ENCODE measurements at regions not wholly inside any gene's neighbourhood (a gene's known extent, or its start where the extent isn't known, plus 50 kb on each side); places are given as distances from the start of the nearest gene placed in this dataset.
"Not testable (repeated sequence)": the region's sequence is repeated elsewhere in the genome, so short reads cannot be mapped to it uniquely, and the experiment has no call there.

- DNase-seq (ENCODE audit: low spot score): not testable (repeated sequence)
These were observed 103.6 kb upstream of the NUDT6 start for GRCh38 chr4:123026015-123026414.

DNA sequence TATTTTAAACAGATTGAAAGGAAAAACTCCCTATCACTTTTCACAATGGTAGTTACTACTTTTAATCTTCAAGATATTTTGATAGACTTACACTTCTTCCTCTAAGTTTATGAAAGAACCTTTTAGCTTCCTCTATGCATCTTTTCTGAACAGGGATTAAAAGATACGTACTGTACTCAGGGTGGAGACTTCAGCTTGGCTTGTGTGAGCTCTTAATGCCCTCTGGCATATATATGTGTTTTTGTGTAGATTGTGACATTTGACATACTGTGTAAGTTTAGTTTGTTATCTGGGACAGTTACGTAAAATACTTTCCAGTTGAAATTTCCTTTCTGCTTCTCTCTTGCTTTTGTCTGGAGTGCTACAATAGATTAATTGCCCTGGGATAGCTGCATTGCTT, 109.3 kb upstream of the NUDT6 start:
- no peak for DNase-seq (ENCODE audit: low spot score)

DNA sequence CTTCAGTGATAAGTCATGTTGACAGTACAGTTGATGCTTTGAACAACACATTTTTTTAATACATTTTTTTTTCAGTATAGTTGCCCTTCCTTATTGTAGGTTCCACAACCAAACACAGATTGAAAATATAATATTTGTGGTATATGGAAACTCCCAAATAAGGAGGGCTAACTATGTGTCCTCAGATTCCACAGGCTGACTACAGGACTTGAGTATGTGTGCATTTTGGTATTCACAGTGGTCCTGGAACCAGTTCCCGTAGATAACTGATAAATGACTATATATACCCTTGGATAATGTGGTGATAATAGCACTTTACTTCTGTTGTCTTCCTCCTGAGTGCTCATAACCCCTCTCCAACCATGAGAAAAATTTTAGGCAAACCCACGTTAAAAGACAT, 111.6 kb upstream of the NUDT6 start:
- no peak for DNase-seq (ENCODE audit: low spot score)

DNA sequence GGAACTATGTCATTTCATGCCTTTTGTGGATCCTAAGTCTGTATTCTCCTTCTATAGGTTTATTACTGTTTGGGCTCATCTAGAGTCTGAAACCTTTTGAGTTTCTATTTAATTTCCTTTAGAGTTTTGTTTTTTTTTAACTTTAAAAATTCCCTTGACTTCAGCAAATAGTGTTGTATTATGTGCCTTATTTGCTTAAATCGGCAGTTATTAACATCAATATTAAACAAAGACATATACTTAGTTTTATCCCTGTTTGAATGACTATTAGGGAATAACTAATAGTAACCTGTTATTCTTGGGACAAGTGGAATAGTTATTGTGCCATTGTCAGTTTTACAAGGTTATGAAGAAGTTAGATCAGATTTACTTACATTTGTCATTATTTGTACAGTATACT, 112.8 kb upstream of the NUDT6 start:
- DNase-seq (ENCODE audit: low spot score): no peak

- no peak for DNase-seq (ENCODE audit: low spot score)
These were observed 115.4 kb upstream of the NUDT6 start for GRCh38 chr4:123037804-123038203.

DNA sequence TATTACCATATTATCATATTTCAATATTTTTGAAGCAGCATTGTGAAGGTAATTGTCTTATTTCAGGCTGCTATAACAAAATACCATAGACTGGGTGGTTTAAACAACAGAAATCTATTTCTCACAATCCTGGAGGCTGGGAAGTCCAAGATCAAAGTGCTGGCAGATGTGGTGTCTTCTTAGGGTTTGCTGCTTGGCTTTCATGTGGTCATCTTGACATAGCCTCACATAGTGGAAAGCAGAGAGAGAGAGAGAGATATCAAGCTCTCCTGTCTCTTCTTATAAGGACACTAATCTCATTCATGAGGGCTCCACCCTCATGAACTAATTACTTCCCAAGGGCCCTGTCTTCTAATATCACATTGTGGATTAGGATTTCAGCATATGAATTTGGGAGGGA, 119.7 kb upstream of the NUDT6 start:
- DNase-seq (ENCODE audit: low spot score): no peak

GRCh38 chr4:123043013-123043412, 120.6 kb upstream of the NUDT6 start:
- DNase-seq (ENCODE audit: low spot score): no peak

DNA sequence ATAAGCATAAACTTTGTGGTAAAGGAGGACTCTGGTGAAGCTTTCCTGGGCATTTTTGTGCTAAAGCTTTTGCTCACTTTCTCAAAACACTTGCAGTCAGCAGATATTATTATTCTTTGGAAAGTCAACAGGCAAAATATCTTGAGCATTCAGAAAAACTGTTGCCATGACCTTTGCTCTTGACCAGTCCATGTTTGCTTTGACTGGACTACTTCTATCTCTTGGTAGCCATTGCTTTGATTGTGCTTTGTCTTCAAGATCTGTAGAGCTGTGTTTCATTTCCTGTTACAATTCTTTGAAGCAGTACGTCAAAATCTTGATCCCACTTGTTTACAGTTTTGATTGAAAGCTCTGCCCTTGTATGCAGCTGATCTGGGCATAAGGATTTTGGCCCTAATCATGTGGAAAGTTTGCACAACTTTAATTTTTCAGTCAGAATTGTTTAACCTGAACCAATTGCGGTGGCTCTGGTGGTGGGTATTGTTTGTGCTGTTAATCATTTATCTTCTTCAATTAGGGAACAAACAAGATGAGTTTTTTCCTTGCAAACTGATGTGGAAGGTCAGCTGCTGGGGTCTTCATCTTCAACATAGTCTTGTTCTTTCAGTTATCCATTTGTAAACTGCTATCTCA, 121.5 kb upstream of the NUDT6 start:
- no peak for DNase-seq (ENCODE audit: low spot score)

GRCh38 chr4:123046096-123046495, 123.7 kb upstream of the NUDT6 start:
- no peak for DNase-seq (ENCODE audit: low spot score)

- no peak for DNase-seq (ENCODE audit: low spot score)
These were observed 127.6 kb upstream of the NUDT6 start for GRCh38 chr4:123050018-123050417.

GRCh38 chr4:123052007-123052406, 129.6 kb upstream of the NUDT6 start:
- no peak for DNase-seq (ENCODE audit: low spot score)

DNA sequence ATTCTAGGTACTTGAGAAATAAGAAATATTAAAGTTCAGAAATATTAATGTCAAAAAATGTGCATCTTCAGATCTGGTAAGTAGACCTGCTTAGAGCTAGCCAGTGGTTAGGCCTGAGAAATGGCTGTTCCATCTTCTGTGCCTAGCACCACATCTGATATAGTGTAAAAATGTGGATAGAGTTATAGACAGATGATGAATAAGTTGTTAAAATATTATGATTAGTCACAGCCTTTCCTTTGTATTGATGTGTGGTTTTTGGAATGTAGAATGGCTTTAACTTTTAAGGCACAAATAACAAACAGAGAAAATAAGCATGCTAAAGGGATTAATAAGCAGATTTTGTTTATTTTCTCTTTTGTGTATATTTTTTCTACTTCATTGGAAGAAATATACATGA, 133.5 kb upstream of the NUDT6 start:
- no peak for DNase-seq (ENCODE audit: low spot score)

GRCh38 chr4:123060039-123060770, 137.8 kb upstream of the NUDT6 start:
- DNase-seq (ENCODE audit: low spot score): no peak

- DNase-seq (ENCODE audit: low spot score): no peak
These were observed 142.0 kb upstream of the NUDT6 start for GRCh38 chr4:123064390-123064789.

DNA sequence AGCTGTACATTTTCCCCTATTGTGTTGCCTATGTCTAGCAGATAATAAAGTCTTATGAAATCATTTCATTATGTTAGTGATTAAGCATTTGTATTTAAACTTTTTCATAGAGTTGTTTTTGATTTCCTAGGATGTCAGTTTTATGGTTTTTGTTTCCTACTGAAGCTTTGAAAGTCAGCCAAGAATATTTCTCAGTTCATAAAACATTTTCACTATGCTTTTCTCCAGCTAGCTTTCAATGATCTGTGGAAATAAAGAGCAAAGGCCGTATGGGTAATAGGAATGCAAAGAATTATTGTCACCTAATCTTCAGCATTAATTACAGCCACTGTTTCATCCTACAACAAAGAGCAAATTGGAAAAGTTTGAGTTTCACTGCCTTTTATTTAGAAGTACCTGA, 145.7 kb upstream of the NUDT6 start:
- DNase-seq (ENCODE audit: low spot score): no peak

DNA sequence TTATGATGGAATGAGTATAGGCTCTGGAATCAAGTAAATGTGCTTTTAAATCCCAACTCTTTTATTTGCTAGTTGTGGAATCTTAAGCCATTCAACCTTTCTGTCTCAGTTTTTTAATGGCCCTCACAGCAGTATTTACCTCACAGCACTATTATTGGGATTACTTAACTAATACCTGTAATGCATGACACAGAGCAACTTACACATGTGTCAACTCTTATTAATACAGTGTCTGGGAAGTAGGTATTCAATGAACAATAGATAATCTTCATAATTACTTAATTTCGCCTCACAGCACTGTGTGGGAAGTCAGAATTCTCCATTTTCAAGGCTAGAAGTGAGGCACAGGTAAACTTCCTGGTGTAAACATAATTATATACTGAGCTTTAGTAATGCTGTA, 149.7 kb upstream of the NUDT6 start:
- DNase-seq (ENCODE audit: low spot score): no peak

GRCh38 chr4:123073650-123074049, 151.3 kb upstream of the NUDT6 start:
- DNase-seq (ENCODE audit: low spot score): no peak

- DNase-seq (ENCODE audit: low spot score): no peak
These were observed 154.9 kb upstream of the NUDT6 start for GRCh38 chr4:123077330-123077729.

DNA sequence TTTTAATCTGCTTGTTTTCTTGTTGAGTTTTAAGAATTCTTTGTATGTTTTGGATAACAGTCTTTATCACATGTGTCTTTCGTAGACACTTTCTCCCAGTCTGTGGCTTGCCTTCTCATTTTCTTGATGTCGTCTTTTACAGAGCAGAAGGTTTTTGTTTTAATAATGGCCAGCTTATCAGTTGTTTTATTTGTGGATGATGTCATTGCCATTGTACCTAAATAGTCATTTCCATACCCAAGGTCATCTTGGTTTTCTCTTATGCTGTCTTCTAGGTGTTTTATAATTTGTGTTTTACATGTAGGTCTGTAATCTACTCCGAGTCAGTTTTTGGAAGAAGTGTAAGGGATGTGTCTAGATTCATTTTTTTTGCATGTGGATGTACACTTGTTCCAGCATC, 159.6 kb upstream of the NUDT6 start:
- no peak for DNase-seq (ENCODE audit: low spot score)

- no peak for DNase-seq (ENCODE audit: low spot score)
These were observed 161.2 kb upstream of the NUDT6 start for GRCh38 chr4:123083646-123084045.

DNA sequence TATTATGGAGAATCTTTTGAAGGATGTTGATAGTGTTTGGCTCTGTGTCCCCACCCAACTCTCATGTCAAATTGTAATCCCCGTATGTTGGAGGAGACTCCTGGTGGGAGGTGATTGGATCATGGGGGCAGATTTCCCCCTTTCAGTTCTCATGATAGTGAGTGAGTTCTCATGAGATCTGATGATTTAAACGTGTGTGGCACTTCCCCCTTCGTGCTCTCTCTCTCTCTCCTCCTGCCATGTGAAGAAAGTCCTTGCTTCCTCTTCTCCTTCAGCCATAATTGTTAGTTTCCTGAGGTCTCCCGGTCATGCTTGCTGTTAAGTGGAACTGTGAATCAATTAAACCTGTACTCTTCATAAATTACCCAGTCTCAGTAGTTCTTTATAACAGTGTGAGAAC, 166.1 kb upstream of the NUDT6 start:
- DNase-seq (ENCODE audit: low spot score): no peak

DNA sequence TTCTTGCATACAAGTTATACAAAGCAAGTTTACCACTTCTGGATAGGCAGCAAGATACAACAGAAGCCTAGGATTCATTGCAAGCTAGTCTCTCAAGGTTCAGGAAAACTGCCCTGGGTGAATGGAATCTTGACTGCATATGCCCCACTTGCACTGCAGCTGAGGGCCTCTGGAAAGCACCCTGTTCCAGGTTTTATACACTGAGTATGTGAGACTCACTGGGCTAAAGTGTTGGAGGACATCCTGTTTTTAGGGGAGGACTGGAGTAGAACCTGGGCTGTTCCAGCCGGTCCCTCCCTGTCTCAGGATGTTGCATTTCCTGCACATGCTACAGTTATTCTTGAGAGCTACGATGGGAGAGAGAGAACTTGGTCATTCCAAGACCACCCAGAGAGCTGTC, 168.5 kb upstream of the NUDT6 start:
- DNase-seq (ENCODE audit: low spot score): no peak

DNA sequence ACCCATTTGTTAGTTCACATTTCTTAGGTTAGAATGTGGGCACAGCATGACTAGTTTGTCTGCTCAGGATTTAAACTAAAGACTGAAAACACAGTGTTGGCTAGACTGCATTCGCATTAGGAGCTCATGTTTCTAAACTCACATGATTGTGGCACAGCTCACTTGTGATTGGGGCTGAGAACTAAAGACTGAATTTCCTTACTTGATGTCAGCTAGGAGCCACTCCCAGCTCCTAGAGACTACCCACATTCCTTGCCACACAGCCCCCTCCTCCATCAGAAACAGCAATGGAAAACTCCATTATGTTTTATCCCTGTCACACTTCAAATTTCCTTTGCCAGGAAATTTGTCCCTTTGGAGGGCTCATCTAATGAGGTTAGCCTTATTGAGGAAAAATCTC, 170.2 kb upstream of the NUDT6 start:
- DNase-seq (ENCODE audit: low spot score): no peak

GRCh38 chr4:123093236-123093635, 170.8 kb upstream of the NUDT6 start:
- no peak for DNase-seq (ENCODE audit: low spot score)

Data from SK-N-DZ (cell line).